AML-193 (cell line): ENCODE measurements at regions not wholly inside any gene's neighbourhood (a gene's known extent, or its start where the extent isn't known, plus 50 kb on each side); places are given as distances from the start of the nearest gene placed in this dataset.
"Not testable (repeated sequence)": the region's sequence is repeated elsewhere in the genome, so short reads cannot be mapped to it uniquely, and the experiment has no call there.

Experiments used
- DNase-seq, 2 experiments: peaks; one replicate each; lab custom pipeline; 2025; lab: John Stamatoyannopoulos, UW

DNA sequence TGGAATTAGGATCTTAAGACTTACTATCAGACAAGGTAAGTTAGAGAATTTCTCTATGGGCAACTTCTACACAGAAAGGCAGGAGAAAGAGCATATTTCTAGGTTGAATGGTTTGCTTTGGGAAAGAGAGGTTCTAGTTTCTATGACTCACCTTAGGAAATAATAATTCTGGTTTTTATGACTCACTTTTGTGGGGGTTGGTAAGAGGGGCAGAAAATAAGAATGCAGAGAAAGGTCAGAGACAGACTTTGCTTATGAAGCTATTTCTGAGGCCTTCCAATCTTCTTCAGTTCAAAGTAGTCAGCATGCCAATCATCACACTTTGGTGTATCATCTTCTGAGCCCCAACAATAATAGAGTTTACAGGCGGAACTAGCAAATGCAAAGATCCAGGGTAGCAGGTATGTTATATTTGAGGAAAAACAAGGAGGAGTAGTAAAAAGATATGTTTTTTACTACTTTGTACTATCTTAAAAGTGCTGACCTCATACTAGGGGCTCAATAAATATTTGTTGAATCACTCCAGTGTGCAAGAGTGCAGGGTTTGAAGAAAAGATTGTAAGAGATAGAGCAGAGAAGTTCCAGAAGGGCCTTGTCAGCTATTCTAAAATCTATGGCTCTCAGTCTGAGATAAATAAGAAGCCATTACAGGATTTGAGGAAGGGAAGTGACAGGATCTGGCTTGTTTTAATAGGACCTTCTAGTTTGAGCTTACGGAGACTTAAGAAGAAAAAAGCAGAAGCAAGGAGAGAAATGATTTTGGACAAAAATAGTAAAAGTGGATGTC lies 56.7 kb upstream of the LRFN5 start:
- no peak for DNase-seq

DNA sequence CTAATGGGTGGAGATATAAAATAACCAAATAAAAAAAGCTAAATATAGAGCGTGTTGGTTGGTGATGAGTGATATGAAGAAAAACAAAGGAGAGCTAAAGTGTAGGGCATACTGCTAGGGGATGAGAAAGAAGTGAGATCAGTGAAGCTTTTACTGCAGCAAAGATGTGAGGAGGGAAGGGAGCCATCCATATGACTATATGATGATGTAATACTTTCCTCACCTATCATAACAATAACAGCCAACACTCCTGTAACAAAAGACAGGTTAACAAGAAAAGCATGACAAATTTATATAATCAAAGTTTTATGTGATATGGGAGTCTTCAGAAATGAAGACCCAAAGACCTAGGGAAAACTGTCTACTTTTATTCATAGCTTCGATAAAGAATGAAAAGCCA lies 57.4 kb upstream of the LRFN5 start:
- DNase-seq, result no peak

DNA sequence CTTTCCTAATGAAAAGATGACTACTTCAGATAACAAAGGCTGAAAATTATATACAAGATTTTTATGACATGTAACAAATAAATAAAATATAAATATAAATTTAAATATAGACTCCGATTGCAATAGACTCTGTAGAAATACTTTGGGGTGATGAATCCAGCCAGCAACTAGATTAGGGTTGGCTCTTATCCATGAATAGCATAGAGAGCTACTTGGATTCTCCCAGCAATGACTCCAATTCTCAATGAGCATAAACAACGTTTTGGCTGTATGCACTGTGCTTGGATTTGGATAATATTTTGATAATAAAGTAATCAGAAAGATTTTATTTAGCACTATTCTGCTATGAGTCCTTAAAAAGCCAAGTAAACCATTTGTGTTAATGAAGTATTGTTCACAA lies 58.0 kb upstream of the LRFN5 start:
- DNase-seq, result no peak

DNA sequence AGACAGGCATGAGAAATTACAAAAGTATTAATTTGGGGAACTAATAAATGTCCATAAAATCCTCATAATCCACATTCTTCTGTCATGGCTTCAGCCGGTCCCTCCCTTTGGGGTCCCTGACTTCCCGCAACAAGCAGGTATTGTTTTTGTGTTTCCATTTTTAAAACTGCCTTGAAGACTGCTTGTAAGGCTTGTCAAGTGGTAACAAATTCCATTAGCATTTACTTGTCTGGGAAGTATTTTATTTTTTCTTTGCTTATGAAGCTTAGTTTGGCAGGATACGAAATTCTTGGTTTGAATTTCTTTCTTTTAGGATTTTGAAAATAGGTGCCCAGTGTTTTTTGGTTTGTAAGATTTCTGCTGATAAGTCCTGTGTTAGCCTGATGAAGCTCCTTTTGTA lies 65.3 kb upstream of the LRFN5 start:
- no peak for DNase-seq

DNA sequence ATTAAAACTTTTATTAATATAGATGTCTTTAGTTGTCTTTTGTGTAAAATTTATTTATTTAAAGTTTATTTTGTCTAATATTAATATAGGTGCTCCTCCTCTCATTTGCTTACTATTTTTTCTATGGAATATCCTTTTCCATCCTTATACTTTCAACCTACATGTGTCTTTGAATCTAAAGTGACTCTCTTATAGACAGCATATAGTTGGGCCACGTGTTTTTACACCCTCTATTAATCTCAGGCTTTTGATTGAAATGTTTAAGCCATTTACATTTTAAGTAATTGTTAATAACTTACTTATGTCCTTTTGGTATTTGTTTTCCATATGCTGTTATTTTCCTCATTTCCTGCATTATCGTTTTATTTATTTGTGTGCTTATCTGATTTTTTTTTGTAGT lies 74.4 kb upstream of the LRFN5 start:
- DNase-seq, result no peak

DNA sequence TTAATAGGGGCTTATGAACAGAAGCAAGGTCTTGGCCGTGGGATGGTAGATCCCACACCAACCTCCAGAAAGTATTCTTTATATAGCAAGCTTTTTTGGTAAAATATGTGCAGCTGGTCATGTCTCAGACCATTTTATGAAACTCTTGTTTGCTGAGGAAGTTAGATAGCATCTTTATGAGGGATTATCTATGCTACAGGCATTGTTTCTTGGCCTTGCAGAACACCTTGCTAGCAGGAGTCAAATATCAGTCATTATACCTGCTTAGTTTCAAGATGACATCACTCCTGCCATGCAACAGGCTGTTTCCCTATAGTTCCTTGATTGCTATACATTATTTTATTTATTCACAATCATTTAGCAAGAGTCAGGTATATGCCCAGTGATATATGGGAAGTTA lies 84.8 kb upstream of the LRFN5 start:
- no peak for DNase-seq

DNA sequence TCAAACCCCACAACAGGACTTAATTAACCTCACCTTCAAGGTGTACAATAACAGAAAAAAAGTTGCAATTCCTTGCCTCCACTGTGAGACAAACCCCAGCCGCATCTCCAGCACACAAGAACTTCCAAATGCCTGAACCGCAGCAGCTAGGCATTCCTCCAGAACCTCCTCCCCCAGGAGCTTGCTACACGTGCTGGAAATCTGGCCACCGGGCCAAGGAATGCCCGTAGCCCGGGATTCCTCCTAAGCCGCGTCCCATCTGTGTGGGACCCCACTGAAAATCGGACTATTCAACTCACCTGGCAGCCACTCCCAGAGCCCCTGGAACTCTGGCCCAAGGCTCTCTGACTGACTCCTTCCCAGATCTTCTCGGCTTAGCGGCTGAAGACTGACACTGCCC lies 88.6 kb upstream of the LRFN5 start:
- DNase-seq, result not testable (repeated sequence)

DNA sequence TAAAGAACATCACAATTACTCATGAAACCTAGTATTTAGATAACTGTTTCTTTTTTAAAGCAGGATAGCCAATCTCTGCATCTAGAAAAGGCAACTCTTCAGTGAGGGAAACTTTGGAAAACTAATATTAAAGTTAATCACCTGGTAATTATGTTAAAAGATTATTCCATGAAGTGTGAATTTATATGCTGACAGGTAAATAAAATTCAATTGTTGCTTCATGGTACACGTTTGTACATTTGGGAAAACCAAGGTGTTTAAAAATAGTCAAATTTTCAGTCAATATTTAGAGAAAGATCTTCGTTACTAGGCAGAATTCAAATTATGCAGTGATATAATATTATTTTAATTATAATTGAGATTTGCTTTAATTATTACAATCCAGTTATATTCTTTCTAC lies 100.1 kb upstream of the LRFN5 start:
- DNase-seq, result no peak

DNA sequence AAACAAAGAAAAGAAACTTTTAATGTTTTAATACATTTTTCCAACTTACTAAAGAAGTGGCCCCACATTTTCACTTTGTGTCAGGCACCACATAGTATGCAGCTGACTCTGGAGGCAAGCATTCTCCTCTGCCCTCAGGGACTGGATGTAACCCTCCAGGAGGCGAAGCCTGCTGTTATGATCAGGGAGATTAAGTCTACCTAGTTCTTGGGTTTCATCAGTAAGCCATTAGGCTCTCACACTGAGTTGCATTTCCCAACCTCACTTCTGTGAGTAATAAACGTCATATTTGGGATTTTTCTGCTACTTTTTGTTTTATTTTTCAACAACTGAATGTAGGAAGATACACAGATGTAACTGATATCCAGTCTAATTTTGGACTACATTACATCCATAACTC lies 101.2 kb upstream of the LRFN5 start:
- no peak for DNase-seq

DNA sequence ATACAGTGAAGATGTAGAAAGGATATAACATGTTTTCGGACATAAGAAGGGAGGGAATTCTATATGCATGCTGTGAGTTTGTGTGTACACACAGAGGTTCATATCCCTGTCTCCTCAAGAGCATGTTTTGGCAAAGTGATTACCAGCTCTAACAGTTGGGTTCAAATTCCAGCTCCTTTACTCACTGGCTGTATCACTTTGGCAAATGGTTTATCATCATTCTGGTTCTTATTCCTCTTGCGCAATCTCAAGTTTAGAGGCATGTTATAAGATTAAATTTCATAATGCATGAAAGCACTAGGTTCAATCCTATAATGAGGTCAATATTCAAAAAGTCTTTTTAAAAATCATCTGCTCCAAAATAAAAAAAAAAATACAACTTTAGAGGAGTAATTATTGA lies 107.7 kb upstream of the LRFN5 start:
- no peak for DNase-seq

DNA sequence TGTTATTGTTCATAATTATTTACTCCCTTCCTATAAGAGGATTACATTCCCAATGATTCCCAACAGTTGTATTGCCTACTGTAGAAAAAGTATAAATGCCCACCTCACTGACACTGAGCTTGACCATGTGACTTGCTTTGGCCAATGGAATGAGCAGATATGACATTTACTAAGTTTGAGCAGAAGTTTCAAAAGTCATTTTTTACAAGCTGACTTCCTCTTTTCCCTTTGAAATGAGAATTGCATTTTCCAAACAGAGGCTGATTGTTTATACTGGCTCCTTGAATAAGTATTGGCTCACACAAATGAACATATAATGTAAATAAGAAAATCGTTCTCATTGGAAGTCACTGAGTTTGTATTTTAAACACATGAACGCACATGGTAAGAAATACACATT lies 116.4 kb upstream of the LRFN5 start:
- no peak for DNase-seq

DNA sequence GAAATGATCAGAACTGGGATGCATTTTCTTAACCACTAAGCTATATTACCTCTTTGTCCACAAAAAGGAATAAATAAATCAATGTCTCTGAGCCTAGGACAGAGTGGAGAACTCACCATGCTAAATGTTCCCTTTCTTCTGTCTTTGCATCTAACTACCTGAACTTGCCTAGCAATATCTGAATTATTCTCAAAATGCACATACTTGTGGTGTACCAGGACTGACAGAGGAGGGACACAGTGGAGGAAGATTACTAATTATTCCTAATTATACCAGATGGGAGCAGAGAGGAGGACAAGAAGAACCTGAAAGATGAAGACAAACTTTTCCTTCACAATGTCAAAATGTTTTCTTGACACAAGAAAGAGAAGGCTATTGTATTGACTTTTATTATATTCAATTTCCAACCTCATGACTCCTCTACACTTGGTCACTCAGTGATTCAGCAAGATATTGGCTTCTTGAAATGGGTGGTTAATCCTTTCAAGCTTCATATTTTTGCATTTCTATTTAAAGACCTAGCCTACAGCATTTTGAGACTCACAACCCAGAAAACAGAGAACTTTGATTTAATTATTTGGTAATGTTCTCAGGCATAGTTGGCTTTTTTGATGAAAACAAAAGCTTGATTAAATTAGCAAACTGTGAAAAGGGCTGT lies 117.2 kb upstream of the LRFN5 start:
- no peak for DNase-seq

DNA sequence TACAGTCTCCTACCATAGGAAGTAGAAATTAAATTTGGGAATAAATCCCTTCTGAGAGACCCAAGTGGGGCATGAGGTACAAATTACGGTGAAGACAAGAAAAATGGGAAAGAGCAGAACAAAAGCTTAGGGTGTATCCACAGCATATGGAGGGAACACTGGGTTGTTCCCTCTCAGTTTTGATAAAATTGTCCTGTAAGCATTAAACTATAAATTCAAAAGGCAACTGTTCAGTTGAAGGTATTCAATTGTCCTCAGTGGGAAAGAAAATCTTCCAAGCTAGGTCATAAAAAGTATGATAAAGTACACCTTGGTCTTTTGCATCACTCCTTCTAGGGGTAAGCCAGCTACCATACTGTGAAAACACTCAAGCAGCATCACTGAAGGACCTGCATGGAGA lies 118.3 kb upstream of the LRFN5 start:
- DNase-seq, result no peak

DNA sequence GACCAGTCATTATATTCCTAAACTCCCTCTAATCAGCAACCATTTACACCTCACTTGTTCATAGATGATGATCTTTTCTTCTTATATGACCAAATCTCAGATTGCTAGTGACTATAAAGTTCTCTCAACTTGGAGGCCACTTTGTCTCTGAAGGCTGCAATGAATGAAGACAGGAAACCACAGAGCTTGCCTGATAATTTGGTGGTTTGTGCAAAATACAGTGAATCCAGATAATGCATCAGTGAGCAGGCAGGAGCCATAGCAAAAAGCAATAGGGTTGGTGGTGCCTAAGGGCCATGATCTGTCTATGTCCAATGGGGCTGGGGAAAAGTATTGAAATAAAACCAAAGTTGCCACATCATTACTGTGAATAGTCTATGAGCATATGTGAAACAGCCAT lies 123.8 kb upstream of the LRFN5 start:
- no peak for DNase-seq

DNA sequence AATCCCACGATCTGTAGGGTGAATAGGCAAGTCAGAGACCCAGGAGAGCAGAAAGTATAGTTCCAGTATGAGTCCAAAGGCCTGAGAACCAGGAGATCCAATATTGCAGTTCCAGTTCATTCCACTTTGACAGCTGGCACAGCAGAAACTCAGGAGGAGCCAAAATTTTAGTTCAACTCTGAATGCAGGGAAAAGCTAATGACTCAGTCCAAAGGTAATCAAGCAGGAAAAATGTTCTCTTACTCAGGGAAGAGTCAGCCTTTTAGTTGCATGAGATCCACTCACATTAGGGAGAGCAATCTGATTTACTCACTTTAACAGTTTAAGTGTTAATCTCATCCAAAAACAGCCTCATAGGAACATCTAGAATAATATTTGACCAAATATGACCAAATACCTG lies 130.2 kb upstream of the LRFN5 start:
- no peak for DNase-seq

DNA sequence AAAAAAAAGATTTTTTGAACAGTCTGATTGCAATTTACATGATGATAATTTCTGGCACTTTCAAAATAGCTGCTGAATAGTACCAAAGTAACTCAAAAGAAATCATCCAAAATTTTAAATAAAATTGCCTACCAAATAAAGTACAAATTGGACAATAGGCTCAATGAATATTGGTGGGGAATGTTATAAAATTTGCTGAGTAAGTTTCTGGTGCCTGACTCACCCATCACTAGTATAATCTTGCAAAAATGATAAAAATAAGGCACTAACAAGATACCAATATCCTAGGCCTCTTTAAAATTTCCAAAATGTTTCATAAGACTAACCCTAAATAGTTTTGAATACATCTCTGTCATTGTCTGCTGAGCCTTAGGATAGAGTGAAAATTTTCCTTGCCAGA lies 145.3 kb upstream of the LRFN5 start:
- DNase-seq, result no peak

DNA sequence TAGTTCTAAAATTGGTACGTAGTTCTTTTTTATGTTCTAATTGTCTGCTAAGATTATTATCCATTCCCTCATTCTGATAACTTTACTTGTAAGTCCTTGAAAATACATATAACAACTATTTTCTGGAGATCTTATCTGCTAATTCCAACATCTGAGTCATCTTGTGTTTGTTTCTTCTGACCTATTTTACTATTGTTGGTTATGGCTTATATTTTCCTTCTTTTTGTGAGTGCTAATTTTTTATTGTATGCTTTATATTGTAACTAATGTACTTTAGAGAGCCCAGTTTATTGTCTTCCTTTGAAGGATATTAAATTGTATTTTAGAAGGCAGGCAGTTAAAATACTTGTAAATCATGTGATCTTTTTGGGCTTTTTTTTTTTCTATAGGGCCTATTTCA lies 149.3 kb upstream of the LRFN5 start:
- no peak for DNase-seq

DNA sequence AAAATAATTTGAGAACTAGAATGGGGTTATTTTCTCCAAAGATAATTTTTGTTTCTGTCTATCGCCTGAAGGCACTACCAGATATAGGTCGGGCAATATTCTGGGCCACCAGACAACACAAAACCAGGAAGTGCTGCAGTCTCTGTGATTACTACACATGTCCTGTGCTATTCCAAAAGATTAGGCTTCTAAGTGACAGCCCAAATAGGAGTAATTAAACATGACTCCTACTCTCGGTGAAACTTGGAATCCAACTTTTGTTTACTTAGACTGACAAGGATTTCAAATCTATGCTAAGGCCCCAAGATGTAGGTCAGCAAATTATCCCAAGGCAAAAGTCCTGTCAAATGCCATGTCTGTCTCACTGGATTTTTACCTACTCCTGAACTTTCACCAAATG lies 157.6 kb upstream of the LRFN5 start:
- DNase-seq, result no peak

DNA sequence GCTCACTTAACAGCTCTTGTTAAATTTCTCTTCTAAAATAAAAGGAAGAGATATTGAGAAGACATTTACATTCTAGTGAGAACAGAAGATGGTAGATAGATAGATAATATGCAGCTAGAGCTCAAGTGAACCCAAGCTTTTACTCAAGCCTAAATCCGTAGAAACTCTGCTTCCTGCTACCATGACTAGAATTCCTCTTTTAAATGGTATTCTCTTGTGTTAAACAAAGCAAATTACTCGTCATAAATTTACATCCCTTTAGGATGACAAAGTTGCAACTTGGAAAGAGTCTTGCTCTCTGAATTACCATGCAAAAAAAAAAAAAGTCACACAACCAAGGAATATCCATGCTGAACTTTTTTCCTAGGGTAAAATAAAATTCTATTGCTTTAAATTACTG lies 160.7 kb upstream of the LRFN5 start:
- no peak for DNase-seq

DNA sequence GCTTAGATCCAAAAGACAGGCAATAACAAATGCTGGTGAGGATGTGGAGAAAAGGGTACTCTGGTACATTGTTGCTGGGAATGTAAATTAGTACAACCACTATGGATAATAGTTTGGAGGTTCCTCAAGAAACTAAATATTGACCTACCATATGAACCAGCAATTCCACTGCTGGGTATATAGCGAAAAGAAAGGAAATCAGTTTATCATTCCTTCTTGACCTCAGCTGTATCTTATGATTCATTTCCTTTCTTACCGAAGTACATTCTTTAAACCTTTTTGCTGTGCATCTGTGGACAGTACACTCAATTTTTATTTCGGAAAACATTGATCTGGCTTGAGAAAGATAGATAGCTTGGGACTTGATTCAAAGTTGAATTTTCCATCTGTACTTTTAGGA lies 183.2 kb upstream of the LRFN5 start:
- no peak for DNase-seq

DNA sequence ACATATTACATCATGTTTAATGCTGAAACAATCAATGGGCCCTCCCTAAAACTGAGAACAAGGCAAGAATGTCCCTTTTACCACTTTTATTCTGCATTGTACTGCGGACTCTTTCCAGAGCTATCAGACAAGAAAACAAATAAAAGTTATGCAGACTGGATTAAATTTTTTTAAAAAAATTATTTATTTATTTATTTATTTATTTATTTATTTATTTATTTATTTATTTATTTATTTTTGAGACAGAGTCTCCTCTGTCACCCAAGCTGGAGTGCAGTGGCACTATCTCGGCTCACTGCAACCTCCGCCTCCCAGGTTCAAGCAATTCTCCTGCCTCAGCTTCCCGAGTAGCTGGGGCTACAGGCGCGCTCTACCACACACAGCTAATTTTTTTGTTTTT lies 185.4 kb upstream of the LRFN5 start:
- not testable (repeated sequence) for DNase-seq

DNA sequence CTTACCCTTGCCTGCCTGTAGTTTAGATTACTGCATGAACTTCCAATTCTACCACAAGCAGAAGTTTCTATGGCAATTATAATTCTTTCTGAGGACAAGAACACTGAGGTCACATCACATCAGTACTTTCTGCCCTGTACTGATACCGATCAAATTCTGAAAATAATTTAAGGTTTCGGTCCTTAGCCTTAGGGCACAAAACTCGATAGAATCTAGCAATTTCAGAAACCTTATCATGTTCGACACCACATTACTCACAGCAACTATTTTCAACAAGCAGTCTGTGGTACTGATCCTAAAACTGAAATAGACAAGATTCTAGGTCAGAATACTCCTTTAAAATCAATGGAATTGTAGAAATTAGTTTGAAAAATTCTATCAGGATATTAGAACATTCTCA lies 187.0 kb upstream of the LRFN5 start:
- no peak for DNase-seq

DNA sequence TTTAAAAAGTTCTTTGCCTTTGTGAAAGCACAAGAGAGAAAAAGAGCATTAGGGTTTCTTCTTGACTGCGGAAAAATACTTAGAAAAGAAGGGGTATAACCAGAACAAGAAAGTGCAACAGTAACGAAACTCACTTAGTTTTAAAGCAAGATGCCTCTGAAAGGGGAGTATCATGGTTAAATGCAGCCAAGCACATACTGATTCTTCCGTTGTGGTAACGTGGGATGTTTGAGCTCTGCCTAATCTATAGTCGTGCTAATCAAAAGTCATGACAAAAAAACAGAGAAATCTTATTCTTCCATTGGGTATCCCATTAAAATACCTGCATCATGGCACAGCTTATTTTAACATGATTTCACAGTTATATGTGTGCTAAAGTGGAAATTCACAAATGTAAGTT lies 187.8 kb upstream of the LRFN5 start:
- no peak for DNase-seq

DNA sequence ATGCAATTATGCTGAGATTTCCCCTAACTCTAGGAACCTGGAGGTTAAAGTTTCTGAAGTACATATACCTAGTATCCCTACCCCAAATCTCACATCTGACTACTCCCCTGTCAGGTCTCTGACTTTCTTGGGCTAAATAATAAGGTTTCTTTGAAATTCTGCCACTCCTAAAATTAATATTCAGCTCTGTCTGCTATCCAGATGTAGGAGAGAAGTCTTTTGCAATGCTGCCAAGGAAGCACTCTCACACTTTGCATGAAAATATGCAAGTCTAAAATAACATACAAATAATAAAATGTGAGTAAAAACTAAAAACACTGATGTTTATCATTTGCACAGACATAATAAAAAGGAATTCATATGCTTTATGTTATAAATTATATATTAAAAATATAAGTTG lies 196.9 kb upstream of the LRFN5 start:
- no peak for DNase-seq
